LNCaP clone FGC (cell line): ENCODE measurements at regions not wholly inside any gene's neighbourhood (a gene's known extent, or its start where the extent isn't known, plus 50 kb on each side); places are given as distances from the start of the nearest gene placed in this dataset.

Experiments used
- DNase-seq: peaks from one replicate; pipeline ENCODE4 v3.0.0-alpha.2; 2011; ENCODE audit warnings: low read depth
- H3K4me3 ChIP-seq: 2 replicates; pipeline ENCODE4 v1.5.1; 2011; ENCODE audit warnings: mild to moderate bottlenecking, low read depth, low read length, control low read depth
- TF ChIP-seq, protein P1 (sequence below): IDR thresholded peaks from 2 replicates; pipeline ENCODE4 v1.5.1; 2012; ENCODE audit warnings: mild to moderate bottlenecking; ENCODE audit not compliant: control insufficient read depth, insufficient read depth; ENCODE audit errors: extremely low read depth

DNA sequence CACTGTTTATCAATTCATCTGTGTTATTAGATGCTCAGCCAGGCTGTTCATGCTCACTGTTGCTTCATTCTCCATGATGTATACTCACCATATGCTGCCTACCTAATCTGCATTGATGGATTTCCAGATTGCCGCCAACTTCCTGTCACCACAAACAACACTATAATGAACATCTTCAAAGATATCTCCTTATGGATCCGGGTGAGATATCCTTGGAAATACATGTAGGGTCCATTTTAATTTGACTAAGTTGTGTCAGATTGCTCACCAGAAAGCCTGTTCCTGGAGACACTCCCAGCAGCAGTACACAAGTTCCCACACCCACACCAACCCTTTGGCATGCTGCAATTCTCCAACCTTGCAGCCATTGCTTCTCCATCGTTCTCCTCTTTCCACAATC lies 547.5 kb upstream of the TNP1 start:
- no peak for DNase-seq

DNA sequence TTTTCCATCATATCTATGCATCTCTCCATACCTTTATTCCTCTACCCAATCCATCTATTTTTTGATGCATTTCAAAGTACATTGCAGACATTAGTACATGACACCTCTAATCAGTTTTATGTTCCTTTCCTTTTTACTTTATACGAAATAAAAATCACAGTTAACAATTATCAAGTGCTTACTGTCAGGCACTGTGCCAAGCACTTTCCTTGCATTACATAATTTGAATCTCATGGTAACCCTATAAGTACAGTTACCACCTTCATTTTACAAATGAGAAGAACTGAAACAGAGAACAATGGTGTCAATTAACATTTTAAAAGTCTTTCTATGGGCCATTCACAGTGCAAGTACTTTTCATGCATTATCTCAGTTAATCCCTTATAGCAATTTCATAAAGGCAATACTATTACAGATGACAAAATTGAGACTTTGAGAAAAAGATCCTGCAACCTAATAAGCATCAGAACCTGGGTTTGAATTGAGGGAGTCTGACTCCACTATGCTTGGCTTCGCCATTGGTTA lies 544.4 kb upstream of the TNP1 start:
- H3K4me3 ChIP-seq = no peak overlapping the region
- DNase-seq = no peak
- TF ChIP-seq, protein P1, sequence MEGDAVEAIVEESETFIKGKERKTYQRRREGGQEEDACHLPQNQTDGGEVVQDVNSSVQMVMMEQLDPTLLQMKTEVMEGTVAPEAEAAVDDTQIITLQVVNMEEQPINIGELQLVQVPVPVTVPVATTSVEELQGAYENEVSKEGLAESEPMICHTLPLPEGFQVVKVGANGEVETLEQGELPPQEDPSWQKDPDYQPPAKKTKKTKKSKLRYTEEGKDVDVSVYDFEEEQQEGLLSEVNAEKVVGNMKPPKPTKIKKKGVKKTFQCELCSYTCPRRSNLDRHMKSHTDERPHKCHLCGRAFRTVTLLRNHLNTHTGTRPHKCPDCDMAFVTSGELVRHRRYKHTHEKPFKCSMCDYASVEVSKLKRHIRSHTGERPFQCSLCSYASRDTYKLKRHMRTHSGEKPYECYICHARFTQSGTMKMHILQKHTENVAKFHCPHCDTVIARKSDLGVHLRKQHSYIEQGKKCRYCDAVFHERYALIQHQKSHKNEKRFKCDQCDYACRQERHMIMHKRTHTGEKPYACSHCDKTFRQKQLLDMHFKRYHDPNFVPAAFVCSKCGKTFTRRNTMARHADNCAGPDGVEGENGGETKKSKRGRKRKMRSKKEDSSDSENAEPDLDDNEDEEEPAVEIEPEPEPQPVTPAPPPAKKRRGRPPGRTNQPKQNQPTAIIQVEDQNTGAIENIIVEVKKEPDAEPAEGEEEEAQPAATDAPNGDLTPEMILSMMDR = no peak

More for the DNA sequence above, 547.5 kb upstream of the TNP1 start:
- TF ChIP-seq, protein P1 = no peak
- H3K4me3 ChIP-seq = no peak overlapping the region

DNA sequence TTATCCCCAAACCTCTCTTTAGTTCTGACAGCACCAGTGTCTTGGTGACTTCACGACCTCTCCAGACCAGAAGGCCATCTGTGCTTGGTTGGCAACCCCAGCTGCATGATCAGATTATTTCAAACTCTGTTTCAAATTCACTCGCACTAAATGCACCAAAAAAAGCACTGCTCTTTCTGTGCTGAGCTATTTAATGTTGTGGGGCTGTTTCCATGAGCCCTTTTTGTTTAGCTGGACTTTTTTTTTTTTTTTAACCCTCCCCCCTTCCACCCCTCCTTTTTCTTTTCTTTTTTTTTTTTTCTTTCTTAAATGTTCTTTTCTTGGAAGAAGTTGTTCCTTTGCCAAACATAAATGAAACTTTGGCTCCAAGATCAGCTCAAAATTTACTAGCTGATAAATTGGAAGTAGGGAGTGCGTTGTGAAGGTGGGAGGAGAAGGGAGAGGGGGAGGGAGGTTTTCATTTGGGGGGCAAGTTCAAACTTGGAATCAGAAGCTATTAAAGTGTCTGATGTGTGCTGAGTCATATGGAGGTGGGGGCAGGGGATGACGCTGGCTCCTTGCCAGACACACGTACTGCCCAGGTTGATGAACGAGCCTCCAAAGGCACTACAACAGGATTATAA lies 543.0 kb upstream of the TNP1 start:
- H3K4me3 ChIP-seq = no peak overlapping the region
- TF ChIP-seq, protein P1 = no peak
- no peak for DNase-seq

DNA sequence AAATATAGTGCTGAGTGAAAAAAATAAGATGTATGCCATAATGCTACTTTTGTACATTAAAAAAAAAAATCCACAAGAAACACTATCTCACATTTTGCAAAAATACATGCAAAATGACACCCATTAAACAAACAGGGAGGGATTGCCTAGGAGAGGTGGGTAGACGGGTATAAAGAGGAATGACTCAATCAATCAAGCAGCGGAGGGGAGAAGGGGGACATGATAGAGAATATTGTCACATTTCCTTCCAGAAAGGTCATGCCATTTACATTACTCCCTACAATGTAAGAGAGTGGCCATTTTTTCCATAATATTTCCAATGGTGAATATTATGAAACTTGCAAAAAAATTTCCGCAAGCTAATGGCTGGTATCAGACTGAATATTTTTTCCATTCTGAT lies 542.3 kb upstream of the TNP1 start:
- TF ChIP-seq, protein P1 = no peak
- DNase-seq = no peak

DNA sequence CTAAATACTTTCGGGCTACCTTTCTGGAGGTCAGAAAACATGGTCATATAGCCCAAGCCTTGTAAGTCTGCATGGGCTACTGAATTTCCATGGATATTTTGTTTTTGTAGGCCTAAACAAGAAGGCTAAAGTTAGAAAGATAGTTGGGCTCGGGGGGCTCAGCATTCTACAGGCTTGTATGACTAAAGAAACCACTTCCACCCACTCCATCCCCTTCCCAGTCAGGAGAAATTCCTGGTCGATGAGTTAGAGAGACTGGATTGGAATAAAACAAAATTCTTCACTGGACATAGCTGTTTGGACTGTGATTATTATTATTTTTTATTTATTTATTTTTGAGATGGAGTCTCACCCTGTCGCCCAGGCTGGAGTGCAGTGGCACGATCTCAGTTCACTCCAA lies 539.4 kb upstream of the TNP1 start:
- DNase-seq = no peak
- H3K4me3 ChIP-seq = no peak overlapping the region
- TF ChIP-seq, protein P1 = no peak

More for the DNA sequence above, 542.3 kb upstream of the TNP1 start:
- H3K4me3 ChIP-seq = no peak overlapping the region

DNA sequence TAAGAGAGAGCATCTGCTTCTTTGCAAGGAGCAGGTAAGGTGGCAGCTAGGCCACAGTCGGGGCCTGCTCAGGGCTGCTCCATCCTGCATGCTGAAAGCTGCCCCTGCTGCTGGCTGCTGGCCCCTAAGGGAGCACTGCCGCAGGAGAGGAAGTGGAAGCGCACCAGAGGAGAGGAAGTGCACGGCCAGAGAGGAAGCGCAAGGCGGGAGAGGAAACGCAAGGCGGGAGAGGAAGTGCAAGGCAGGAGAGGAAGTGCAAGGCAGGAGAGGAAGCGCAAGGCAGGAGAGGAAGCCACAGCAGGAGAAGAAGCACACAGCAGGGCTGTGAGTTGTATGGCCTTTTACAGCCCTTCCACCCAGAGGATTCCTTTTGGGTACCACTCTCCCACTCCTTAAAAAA lies 539.0 kb upstream of the TNP1 start:
- TF ChIP-seq, protein P1 = no peak
- no peak overlapping the region for H3K4me3 ChIP-seq
- DNase-seq = no peak

DNA sequence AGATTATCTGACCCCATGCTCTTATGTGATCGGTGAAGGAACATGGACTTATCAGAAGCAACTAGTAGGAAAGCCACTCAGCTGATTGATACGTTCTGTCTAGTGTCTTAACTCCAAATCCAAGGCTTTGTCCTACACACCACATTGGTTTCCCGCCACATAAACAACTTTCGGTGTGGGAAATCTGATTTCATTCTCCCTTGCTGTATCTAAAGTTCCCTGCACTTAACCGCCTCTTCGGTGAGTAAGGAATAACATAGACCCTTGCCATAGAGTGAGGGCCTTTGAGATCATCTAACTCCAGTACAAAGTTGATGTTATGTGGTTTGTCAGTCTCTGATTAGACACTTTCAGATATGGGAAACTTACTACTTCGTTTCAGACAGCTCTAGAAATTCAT lies 538.2 kb upstream of the TNP1 start:
- no peak for DNase-seq
- TF ChIP-seq, protein P1 = no peak
- H3K4me3 ChIP-seq = no peak overlapping the region
